Upper lobe of right lung (tissue), 1 donor: ENCODE measurements at regions not wholly inside any gene's neighbourhood (a gene's known extent, or its start where the extent isn't known, plus 50 kb on each side); places are given as distances from the start of the nearest gene placed in this dataset.

Experiments
- ATAC-seq: fragments of 200-7000 bp; cut with Tn5 transposase; one replicate; pipeline ENCODE4 v1.9.1; 2020; ENCODE audit warnings: mild to moderate bottlenecking, moderate library complexity
- DNase-seq: peaks from one replicate; pipeline ENCODE4 v3.0.0-alpha.2; 2020
- H3K27ac ChIP-seq: fragments of 200-600 bp; one replicate; pipeline ENCODE4 v1.8.0; 2022
- H3K27me3 ChIP-seq: fragments of 200-600 bp; one replicate; pipeline ENCODE4 v1.8.0; 2022; ENCODE audit warnings: mild to moderate bottlenecking
- H3K36me3 ChIP-seq: fragments of 200-600 bp; one replicate; pipeline ENCODE4 v1.8.0; 2022
- H3K4me1 ChIP-seq: fragments of 200-600 bp; one replicate; pipeline ENCODE4 v1.8.0; 2022
- H3K4me3 ChIP-seq: fragments of 200-600 bp; one replicate; pipeline ENCODE4 v1.8.0; 2022; ENCODE audit warnings: mild to moderate bottlenecking
- H3K9me3 ChIP-seq: fragments of 200-600 bp; one replicate; pipeline ENCODE4 v1.8.0; 2022
- CTCF ChIP-seq: fragments of 200-600 bp; IDR thresholded peaks from one replicate; pipeline ENCODE4 v1.8.0; 2022; ENCODE audit warnings: antibody characterized with exemption
- intact Hi-C: fragments of 100-400 bp; cut with DNase I; formaldehyde crosslinking; loops from one replicate; pipeline ENCODE4 v1.11.0; 2022
- donor health status: DM: no; HTN: yes; CAD: no; lungs with severe emphysema.

- intact Hi-C loops = no loop called here
- TF ChIP-seq CTCF = no peak
- no peak for ATAC-seq
- no peak overlapping the region for H3K27ac ChIP-seq
- DNase-seq = no peak
- H3K4me1 ChIP-seq = no peaks in the 10 kb centered on the region
- H3K36me3 ChIP-seq = no peaks in the 10 kb centered on the region
- no peaks in the 10 kb centered on the region for H3K9me3 ChIP-seq
- H3K27me3 ChIP-seq = no peaks in the 10 kb centered on the region
- no peak overlapping the region for H3K4me3 ChIP-seq
These were observed 191.4 kb downstream of the KITLG start for GRCh38 chr12:88388566-88389540.

- no peaks in the 10 kb centered on the region for H3K36me3 ChIP-seq
- H3K9me3 ChIP-seq = no peaks in the 10 kb centered on the region
- no peaks in the 10 kb centered on the region for H3K27me3 ChIP-seq
- no peaks in the 10 kb centered on the region for H3K4me1 ChIP-seq
- no peak overlapping the region for H3K27ac ChIP-seq
- no peak for ATAC-seq
- intact Hi-C loops = no loop called here
- DNase-seq = no peak
- H3K4me3 ChIP-seq = no peak overlapping the region
- TF ChIP-seq CTCF = no peak
These were observed 189.5 kb downstream of the KITLG start for GRCh38 chr12:88390811-88391210.

GRCh38 chr12:88391556-88391955, 188.7 kb downstream of the KITLG start:
- DNase-seq (no peak), ATAC-seq (no peak)
- H3K27me3 ChIP-seq = no peaks in the 10 kb centered on the region
- H3K27ac ChIP-seq = no peak overlapping the region
- intact Hi-C loops = no loop called here
- H3K9me3 ChIP-seq = no peaks in the 10 kb centered on the region
- no peaks in the 10 kb centered on the region for H3K4me1 ChIP-seq
- no peaks in the 10 kb centered on the region for H3K36me3 ChIP-seq
- H3K4me3 ChIP-seq = no peak overlapping the region
- no peak for TF ChIP-seq CTCF

GRCh38 chr12:88393017-88393767, 187.1 kb downstream of the KITLG start:
- intact Hi-C loops = no loop called here
- TF ChIP-seq CTCF = peak; percentile 29
- Histone ChIP-seq H3K9me3 (no peaks in the 10 kb centered on the region), H3K27me3 (no peaks in the 10 kb centered on the region), H3K4me3 (no peak overlapping the region), H3K36me3 (no peaks in the 10 kb centered on the region), H3K27ac (no peak overlapping the region), H3K4me1 (no peaks in the 10 kb centered on the region)
- ATAC-seq (peak; percentile 40), DNase-seq (no peak)

- H3K27ac ChIP-seq = no peak overlapping the region
- H3K4me1 ChIP-seq = no peaks in the 10 kb centered on the region
- intact Hi-C loops = no loop called here
- ATAC-seq (no peak), DNase-seq (no peak)
- no peak overlapping the region for H3K4me3 ChIP-seq
- no peaks in the 10 kb centered on the region for H3K9me3 ChIP-seq
- no peak for TF ChIP-seq CTCF
- no peaks in the 10 kb centered on the region for H3K27me3 ChIP-seq
- no peaks in the 10 kb centered on the region for H3K36me3 ChIP-seq
These were observed 182.2 kb downstream of the KITLG start for GRCh38 chr12:88398031-88398430.
